Liver (tissue), 8 donors: ENCODE measurements at regions not wholly inside any gene's neighbourhood (a gene's known extent, or its start where the extent isn't known, plus 50 kb on each side); places are given as distances from the start of the nearest gene placed in this dataset.

ENCODE experiments used
- DNase-seq: peaks from one replicate; pipeline ENCODE4 v3.0.0-alpha.2; 2017; ENCODE audit warnings: low spot score
- H3K27ac ChIP-seq, 2 donors: one replicate each; pipeline ENCODE4 v1.7.0; 2013; ENCODE audit warnings: inconsistent platforms in 2 of 2, low read length in 2 of 2, control low read depth in 1 of 2, low read depth in 1 of 2, mild to moderate bottlenecking in 1 of 2
- H3K27me3 ChIP-seq, 4 donors: one replicate each; pipeline versions ENCODE4 v1.6.1 to v1.7.0; 2013; ENCODE audit warnings: low read length in 3 of 4, inconsistent platforms in 1 of 4, mild to moderate bottlenecking in 1 of 4, moderate library complexity in 1 of 4; ENCODE audit not compliant: control insufficient read depth in 4 of 4, insufficient read depth in 4 of 4
- H3K36me3 ChIP-seq, 4 donors: one replicate each; pipeline versions ENCODE4 v1.6.1 to v1.7.0; 2013; ENCODE audit warnings: low read length in 3 of 4, mild to moderate bottlenecking in 3 of 4, low read depth in 1 of 4, moderate library complexity in 1 of 4; ENCODE audit not compliant: control insufficient read depth in 4 of 4, insufficient read depth in 3 of 4
- H3K4me1 ChIP-seq, 4 donors: one replicate each; pipeline versions ENCODE4 v1.6.1 to v1.7.0; 2013; ENCODE audit warnings: low read length in 3 of 4, mild to moderate bottlenecking in 3 of 4, moderate library complexity in 1 of 4; ENCODE audit not compliant: control insufficient read depth in 4 of 4, insufficient read depth in 4 of 4
- H3K4me3 ChIP-seq, 3 donors: one replicate each; pipeline versions ENCODE4 v1.6.1 to v1.7.0; 2013; ENCODE audit warnings: low read length in 3 of 3, control low read depth in 1 of 3, low read depth in 1 of 3, mild to moderate bottlenecking in 1 of 3
- H3K9ac ChIP-seq, 2 donors: one replicate each; pipeline ENCODE4 v1.7.0; 2013; ENCODE audit warnings: low read length in 2 of 2, mild to moderate bottlenecking in 2 of 2, moderate library complexity in 2 of 2, control low read depth in 1 of 2, low read depth in 1 of 2
- H3K9me3 ChIP-seq, 4 donors: one replicate each; pipeline versions ENCODE4 v1.6.1 to v1.7.0; 2013; ENCODE audit warnings: low read length in 3 of 4; ENCODE audit not compliant: control insufficient read depth in 4 of 4
- GABPA ChIP-seq, 2 donors: IDR thresholded peaks in 1 of 2; conservative IDR thresholded peaks in 1 of 2; 2 replicates each; pipeline ENCODE4 v1.6.1; 2016; ENCODE audit warnings: antibody characterized with exemption in 2 of 2, mild to moderate bottlenecking in 1 of 2, moderate library complexity in 1 of 2
- JUND ChIP-seq, 2 donors: IDR thresholded peaks; 2 replicates each; pipeline ENCODE4 v1.6.1; 2016; ENCODE audit warnings: antibody characterized with exemption in 2 of 2
- NR2F2 ChIP-seq: IDR thresholded peaks from 2 replicates; pipeline ENCODE4 v1.6.1; 2016; ENCODE audit warnings: antibody characterized with exemption
- RAD21 ChIP-seq, 2 donors: IDR thresholded peaks; 2 replicates each; pipeline ENCODE4 v1.6.1; 2016; ENCODE audit warnings: antibody characterized with exemption in 2 of 2, mild to moderate bottlenecking in 2 of 2
- RXRA ChIP-seq, 2 donors: IDR thresholded peaks; 2 replicates each; pipeline ENCODE4 v1.6.1; 2017 to 2018; ENCODE audit warnings: antibody characterized with exemption in 2 of 2, mild to moderate bottlenecking in 1 of 2
- SP1 ChIP-seq: IDR thresholded peaks from 2 replicates; pipeline ENCODE4 v1.6.1; 2018; ENCODE audit warnings: antibody characterized with exemption, mild to moderate bottlenecking
- TAF1 ChIP-seq: conservative IDR thresholded peaks from 2 replicates; pipeline ENCODE4 v1.6.1; 2016; ENCODE audit warnings: antibody characterized with exemption, mild to moderate bottlenecking
- WGBS: extraction: QIAGEN DNeasy Blood & Tissue Kit; methylation state at CpG from one replicate; pipeline ENCODE4 v1.1.7; 2013; 5-methylcytosine and 5-hydroxymethylcytosine counted together
- TF ChIP-seq, protein P1 (sequence below): fragments of 150-350 bp; IDR thresholded peaks from 2 replicates; pipeline ENCODE4 v1.5.1; 2017; ENCODE audit warnings: improper control_type of control experiment, low read depth, low read length; ENCODE audit not compliant: missing input control
- TF ChIP-seq, protein P2 (sequence below): IDR thresholded peaks from 2 replicates; pipeline ENCODE4 v1.6.1; 2016; ENCODE audit warnings: antibody characterized with exemption
- TF ChIP-seq, protein P3 (sequence below): IDR thresholded peaks from 2 replicates; pipeline ENCODE4 v1.6.1; 2016; ENCODE audit warnings: antibody characterized with exemption
- donor health status: healthy.
- donor health status: healthy.
- donor health status: healthy.
- donor health status: healthy.
- donor health status: healthy.

DNA sequence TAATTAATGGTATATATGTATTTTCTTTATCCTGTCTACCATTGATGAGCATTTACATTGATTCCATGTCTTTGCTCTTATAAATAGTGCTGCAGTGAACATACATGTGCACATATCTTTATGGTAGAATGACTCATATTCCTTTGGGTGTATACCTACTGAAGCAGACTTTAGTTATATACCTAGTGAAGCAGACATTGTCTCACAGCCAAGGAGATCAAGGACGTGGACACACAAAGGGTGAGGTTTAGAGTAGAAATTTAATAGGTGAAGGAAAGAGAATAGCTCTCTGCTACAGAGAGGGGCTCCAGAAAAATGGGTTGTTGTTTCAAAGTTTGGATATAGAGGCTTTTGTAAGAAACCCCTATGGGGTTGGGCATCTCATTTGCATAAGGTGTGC lies 700.3 kb downstream of the CDH11 start:
- Histone ChIP-seq H3K27me3 (no peaks in the 10 kb centered on the region), H3K36me3 (no peaks in the 10 kb centered on the region), H3K9me3 (peaks cover 0 to 4% (median 0%) of the 10 kb centered on the region in 4 donors), H3K9ac (no peak overlapping the region), H3K27ac (no peak overlapping the region), H3K4me3 (no peak overlapping the region), H3K4me1 (no peaks in the 10 kb centered on the region)
- no peak for DNase-seq
- WGBS, result 69% methylated on average over 1 of the region's 1 CpG
- TF ChIP-seq, protein P1, sequence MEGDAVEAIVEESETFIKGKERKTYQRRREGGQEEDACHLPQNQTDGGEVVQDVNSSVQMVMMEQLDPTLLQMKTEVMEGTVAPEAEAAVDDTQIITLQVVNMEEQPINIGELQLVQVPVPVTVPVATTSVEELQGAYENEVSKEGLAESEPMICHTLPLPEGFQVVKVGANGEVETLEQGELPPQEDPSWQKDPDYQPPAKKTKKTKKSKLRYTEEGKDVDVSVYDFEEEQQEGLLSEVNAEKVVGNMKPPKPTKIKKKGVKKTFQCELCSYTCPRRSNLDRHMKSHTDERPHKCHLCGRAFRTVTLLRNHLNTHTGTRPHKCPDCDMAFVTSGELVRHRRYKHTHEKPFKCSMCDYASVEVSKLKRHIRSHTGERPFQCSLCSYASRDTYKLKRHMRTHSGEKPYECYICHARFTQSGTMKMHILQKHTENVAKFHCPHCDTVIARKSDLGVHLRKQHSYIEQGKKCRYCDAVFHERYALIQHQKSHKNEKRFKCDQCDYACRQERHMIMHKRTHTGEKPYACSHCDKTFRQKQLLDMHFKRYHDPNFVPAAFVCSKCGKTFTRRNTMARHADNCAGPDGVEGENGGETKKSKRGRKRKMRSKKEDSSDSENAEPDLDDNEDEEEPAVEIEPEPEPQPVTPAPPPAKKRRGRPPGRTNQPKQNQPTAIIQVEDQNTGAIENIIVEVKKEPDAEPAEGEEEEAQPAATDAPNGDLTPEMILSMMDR, result no peak
- TF ChIP-seq GABPA (IDR thresholded peaks at IDR 0.05 in 1 of 2, conservative IDR thresholded peaks at IDR 0.05 in 1 of 2), result no peak

DNA sequence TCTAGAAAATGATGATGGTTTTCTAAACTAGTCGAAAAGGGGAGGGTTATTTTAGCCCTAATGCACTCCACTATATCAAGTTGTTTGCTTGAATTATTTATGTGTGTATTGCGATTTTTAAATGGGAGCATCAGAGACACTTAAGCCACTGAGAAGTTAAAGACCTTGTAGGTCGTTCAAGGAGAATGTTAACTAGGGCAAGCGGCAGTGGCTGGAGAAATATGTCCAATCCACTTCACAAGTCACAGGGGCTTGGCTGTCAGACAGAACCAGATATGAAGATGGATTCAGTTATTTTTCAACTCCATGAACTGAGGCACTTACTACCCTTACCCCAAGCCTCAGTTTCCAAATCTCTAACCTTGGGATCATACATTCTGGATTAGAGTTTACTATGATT lies 702.0 kb downstream of the CDH11 start:
- Histone ChIP-seq H3K36me3 (no peaks in the 10 kb centered on the region), H3K9ac (no peak overlapping the region), H3K9me3 (peaks cover 0 to 4% (median 0%) of the 10 kb centered on the region in 4 donors), H3K4me3 (no peak overlapping the region), H3K27me3 (no peaks in the 10 kb centered on the region), H3K27ac (no peak overlapping the region), H3K4me1 (no peaks in the 10 kb centered on the region)
- WGBS, result 90% methylated on average over 4 of the region's 4 CpGs
- TF ChIP-seq RAD21 (IDR thresholded peaks at IDR 0.05) (no peak), RXRA (IDR thresholded peaks at IDR 0.05) (no peak), GABPA (IDR thresholded peaks at IDR 0.05 in 1 of 2, conservative IDR thresholded peaks at IDR 0.05 in 1 of 2) (no peak)
- no peak for DNase-seq

DNA sequence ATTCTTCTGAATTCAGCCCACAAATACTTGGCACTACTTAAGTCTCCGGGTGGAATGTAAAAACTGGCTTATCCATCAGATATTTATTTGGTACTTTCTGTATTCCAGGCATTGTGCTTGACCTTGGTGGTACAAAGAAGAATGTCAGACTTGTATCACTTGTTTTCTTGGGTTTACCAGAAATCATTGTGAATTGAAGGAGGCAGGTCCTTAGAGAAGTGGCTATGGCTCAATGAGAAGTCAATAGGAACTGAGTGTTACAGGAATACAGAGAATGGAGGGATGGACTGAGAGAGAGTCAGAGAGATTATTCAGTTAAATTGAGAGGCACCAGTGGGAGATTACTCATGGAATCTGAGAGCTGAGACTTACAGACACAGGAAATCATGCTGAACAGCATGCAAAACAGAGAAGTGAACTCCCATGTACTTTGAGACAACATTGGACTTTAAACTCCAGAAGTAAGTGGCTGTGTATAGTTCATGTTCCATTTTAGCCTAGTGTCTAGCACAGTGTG lies 704.1 kb downstream of the CDH11 start:
- 86% methylated on average over 1 of the region's 1 CpG for WGBS
- H3K36me3 ChIP-seq, result no peaks in the 10 kb centered on the region
- DNase-seq, result no peak
- no peak for TF ChIP-seq JUND (IDR thresholded peaks at IDR 0.05)
- no peak for TF ChIP-seq TAF1
- TF ChIP-seq, protein P2, sequence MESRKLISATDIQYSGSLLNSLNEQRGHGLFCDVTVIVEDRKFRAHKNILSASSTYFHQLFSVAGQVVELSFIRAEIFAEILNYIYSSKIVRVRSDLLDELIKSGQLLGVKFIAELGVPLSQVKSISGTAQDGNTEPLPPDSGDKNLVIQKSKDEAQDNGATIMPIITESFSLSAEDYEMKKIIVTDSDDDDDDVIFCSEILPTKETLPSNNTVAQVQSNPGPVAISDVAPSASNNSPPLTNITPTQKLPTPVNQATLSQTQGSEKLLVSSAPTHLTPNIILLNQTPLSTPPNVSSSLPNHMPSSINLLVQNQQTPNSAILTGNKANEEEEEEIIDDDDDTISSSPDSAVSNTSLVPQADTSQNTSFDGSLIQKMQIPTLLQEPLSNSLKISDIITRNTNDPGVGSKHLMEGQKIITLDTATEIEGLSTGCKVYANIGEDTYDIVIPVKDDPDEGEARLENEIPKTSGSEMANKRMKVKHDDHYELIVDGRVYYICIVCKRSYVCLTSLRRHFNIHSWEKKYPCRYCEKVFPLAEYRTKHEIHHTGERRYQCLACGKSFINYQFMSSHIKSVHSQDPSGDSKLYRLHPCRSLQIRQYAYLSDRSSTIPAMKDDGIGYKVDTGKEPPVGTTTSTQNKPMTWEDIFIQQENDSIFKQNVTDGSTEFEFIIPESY, result no peak
- no peak for TF ChIP-seq NR2F2
- TF ChIP-seq SP1, result no peak
- TF ChIP-seq, protein P3, sequence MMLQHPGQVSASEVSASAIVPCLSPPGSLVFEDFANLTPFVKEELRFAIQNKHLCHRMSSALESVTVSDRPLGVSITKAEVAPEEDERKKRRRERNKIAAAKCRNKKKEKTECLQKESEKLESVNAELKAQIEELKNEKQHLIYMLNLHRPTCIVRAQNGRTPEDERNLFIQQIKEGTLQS, result no peak
- no peak overlapping the region for H3K27ac ChIP-seq
- H3K27me3 ChIP-seq, result no peaks in the 10 kb centered on the region
- H3K4me1 ChIP-seq, result no peaks in the 10 kb centered on the region
- H3K9me3 ChIP-seq, result peaks cover 0 to 4% (median 0%) of the 10 kb centered on the region in 4 donors
- no peak overlapping the region for H3K9ac ChIP-seq
- no peak overlapping the region for H3K4me3 ChIP-seq
